ENCODE measurements at regions not wholly inside any gene's neighbourhood (a gene's known extent, or its start where the extent isn't known, plus 50 kb on each side); places are given as distances from the start of the nearest gene placed in this dataset.

DNA sequence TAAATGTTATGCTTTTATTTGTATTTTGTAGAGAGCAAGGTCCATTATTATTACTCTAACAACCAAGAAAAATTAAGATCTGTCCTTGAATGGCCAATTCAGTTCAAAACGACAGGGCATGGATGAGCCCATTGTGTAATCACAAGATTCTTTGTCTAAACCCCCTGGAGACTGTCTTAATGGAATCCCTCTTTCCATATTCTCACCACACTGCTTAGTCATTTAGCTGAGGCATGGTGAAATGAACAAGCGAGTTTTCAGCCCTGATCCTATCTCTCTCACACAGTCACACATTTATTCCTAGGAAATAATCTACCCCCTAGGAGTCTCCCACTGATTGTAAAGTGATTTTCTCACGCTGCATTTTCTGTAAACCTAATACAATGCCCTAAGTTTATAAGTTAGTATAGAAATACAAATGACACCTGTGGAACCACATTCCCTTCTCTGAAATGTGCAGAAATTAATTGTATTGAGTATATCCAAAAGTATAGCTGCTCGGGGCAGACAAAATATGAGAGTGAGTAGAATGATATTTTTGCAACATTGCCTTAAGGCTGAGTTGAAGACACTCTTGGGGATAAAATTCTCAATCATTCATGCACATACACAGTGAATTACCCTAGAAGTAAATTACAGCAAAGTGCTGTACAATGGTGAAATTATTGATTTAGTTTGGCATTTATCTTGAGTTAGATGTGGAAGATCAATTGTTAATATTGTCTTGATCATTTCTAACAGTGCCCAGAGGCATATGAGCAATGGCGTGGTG lies 119.7 kb upstream of the PCDH7 start:
- TF ChIP-seq, protein P1, sequence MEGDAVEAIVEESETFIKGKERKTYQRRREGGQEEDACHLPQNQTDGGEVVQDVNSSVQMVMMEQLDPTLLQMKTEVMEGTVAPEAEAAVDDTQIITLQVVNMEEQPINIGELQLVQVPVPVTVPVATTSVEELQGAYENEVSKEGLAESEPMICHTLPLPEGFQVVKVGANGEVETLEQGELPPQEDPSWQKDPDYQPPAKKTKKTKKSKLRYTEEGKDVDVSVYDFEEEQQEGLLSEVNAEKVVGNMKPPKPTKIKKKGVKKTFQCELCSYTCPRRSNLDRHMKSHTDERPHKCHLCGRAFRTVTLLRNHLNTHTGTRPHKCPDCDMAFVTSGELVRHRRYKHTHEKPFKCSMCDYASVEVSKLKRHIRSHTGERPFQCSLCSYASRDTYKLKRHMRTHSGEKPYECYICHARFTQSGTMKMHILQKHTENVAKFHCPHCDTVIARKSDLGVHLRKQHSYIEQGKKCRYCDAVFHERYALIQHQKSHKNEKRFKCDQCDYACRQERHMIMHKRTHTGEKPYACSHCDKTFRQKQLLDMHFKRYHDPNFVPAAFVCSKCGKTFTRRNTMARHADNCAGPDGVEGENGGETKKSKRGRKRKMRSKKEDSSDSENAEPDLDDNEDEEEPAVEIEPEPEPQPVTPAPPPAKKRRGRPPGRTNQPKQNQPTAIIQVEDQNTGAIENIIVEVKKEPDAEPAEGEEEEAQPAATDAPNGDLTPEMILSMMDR (IDR thresholded peaks at IDR 0.05; ENCODE audit: low read depth, low read length) = no peak
- Histone ChIP-seq H3K27me3 (no peaks in the 10 kb centered on the region), H3K4me3 (ENCODE audit: low read depth, low read length) (no peak overlapping the region), H3K4me1 (no peaks in the 10 kb centered on the region), H3K36me3 (no peaks in the 10 kb centered on the region), H3K9me3 (no peaks in the 10 kb centered on the region)
- DNase-seq = no peak

GRCh38 chr4:30601070-30601865 lies 118.9 kb upstream of the PCDH7 start:
- H3K4me3 ChIP-seq (ENCODE audit: low read depth, low read length) = no peak overlapping the region
- no peak for DNase-seq
- H3K4me1 ChIP-seq = no peaks in the 10 kb centered on the region
- H3K36me3 ChIP-seq = no peaks in the 10 kb centered on the region
- H3K9me3 ChIP-seq = no peaks in the 10 kb centered on the region
- TF ChIP-seq, protein P1 (IDR thresholded peaks at IDR 0.05; ENCODE audit: low read depth, low read length) = no peak
- H3K27me3 ChIP-seq = no peaks in the 10 kb centered on the region

DNA sequence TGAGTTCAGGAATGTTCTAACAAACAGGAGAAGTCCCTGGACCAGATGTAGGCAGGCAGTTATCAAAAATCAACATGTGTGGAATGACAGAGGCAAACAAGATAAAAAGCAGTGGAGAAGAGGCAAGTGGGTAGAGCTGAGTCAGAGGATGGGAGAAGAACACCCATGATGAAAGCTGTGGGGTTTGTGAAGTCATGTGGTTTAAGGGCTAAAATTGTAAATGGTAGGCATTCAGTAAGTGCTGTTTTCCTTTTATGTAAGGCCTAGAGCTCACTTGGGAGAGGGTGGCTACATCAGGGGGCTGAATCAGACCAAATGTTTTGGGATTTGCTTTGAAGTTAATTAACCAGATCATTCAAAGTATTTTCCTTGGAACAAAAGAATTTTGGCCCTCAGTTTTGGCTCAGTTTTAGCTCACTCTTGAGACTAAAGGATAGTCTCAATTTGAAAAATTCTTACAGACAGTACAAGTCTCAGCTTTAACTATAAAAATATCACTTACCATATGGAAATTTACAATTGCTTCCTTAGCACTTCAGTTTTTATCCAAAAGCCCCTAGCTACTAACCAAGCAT lies 114.5 kb upstream of the PCDH7 start:
- DNase-seq = no peak
- H3K4me3 ChIP-seq (ENCODE audit: low read depth, low read length) = no peak overlapping the region
- H3K4me1 ChIP-seq = no peaks in the 10 kb centered on the region
- no peaks in the 10 kb centered on the region for H3K27me3 ChIP-seq
- H3K36me3 ChIP-seq = no peaks in the 10 kb centered on the region
- H3K9me3 ChIP-seq = no peaks in the 10 kb centered on the region
- TF ChIP-seq, protein P1 (IDR thresholded peaks at IDR 0.05; ENCODE audit: low read depth, low read length) = no peak

GRCh38 chr4:30610361-30610760 lies 109.8 kb upstream of the PCDH7 start:
- no peaks in the 10 kb centered on the region for H3K36me3 ChIP-seq
- DNase-seq = no peak
- no peaks in the 10 kb centered on the region; the same call in 1 of the 2 replicates for H3K9me3 ChIP-seq
- TF ChIP-seq, protein P1 (IDR thresholded peaks at IDR 0.05; ENCODE audit: low read depth, low read length) = no peak
- H3K4me1 ChIP-seq = no peaks in the 10 kb centered on the region
- H3K4me3 ChIP-seq (ENCODE audit: low read depth, low read length) = no peak overlapping the region
- H3K27me3 ChIP-seq = no peaks in the 10 kb centered on the region

DNA sequence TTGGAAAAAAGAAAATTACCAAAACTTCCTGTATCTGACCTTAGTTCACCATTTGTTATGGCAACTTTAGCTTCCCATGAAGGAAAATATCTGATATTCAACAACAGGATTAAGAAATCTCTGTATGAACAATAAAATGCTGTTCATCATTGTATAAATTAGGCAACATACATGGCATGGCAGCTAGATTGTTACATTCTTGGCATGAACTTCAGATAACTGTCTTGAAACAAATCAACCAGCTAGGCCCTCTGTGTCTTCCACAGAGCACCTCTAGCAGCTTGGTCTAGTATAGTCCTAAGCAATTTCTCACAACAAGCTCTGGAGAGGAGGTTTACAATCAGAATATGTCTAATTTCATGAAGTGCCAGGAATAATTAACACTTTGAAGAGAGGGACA lies 105.4 kb upstream of the PCDH7 start:
- Histone ChIP-seq H3K4me1 (no peaks in the 10 kb centered on the region), H3K27me3 (no peaks in the 10 kb centered on the region), H3K36me3 (no peaks in the 10 kb centered on the region), H3K4me3 (ENCODE audit: low read depth, low read length) (no peak overlapping the region), H3K9me3 (no peaks in the 10 kb centered on the region; the same call in 1 of the 2 replicates)
- no peak for DNase-seq
- TF ChIP-seq, protein P1 (IDR thresholded peaks at IDR 0.05; ENCODE audit: low read depth, low read length) = no peak
